Lung microvascular endothelial cell (primary cell): ENCODE measurements at regions not wholly inside any gene's neighbourhood (a gene's known extent, or its start where the extent isn't known, plus 50 kb on each side); places are given as distances from the start of the nearest gene placed in this dataset.
A peak's percentile ranks its signal among the peaks of the same experiment; 100 is the strongest.
"Not testable (repeated sequence)": the region's sequence is repeated elsewhere in the genome, so short reads cannot be mapped to it uniquely, and the experiment has no call there.

Experiments used
- DNase-seq, 2 donors: peaks; one replicate each; pipeline versions ENCODE4 v3.0.0 to v3.0.0-alpha.2; 2010; ENCODE audit warnings: low read depth in 2 of 2

DNA sequence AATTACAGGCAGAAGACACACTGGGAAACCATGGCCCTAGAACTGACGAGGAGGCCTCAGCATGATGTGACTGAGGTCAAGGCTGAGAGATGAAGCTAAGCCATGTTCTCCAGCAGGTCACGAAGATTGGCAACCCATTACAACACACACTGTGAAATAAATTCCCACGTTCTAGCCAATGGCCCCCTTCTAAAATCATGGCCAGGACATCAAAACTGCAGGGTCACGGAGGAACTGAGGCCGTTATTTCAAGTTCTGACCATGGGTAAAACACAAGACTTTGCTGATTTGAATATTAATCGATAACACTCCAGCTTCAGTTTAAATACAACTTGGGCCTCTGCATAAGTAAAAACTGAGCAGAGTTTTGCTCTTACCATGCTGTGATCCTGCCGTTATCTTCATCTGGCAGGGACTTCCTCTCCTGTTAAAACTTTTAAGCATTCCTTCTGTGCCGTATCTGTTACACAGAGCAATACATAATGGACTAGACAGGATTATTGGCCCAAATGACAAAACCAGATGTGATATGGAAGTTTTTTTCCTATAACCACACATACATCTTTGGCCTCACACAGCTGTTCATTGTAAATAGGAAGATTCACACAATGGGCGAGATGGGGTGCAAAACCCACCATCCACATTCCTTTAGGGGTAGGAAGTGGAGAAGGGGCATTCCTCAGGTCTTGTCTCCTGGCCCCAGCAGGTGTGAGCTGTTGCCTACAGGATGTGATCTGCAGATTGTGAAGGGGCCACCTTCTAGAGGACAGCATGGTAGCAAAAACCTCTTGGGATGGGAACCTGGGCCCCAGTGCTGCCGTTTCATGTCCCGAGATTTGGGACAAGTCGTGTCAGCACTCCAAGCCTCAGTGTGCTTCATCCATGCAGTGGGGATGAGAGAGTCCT is 207.4 kb downstream of the OPA1 start:
- no peak for DNase-seq

GRCh38 chr3:193801097-193801496 is 208.1 kb downstream of the OPA1 start:
- DNase-seq: no peak

GRCh38 chr3:193803288-193803687 is 210.3 kb downstream of the OPA1 start:
- DNase-seq: no peak

DNA sequence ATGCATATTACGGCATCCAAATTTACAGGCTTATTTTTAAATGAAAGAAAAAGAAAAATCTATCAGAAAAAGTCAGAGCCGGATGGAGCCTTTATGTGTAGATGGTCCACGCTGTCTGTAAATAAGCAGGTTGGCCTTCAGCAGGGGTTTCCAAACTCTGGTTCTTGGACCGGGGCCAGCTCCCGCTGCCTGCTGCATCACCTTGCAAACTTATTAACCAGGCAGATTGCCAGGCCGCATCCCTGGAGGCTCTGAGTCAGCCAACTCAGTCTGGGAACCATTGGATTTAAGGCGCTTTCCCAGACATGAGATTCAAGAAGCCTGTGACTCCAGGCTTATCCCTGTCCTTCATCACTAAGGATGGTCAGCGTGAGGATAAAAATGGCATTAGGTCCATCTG is 212.4 kb downstream of the OPA1 start:
- DNase-seq: peak; percentile 48 to 95

DNA sequence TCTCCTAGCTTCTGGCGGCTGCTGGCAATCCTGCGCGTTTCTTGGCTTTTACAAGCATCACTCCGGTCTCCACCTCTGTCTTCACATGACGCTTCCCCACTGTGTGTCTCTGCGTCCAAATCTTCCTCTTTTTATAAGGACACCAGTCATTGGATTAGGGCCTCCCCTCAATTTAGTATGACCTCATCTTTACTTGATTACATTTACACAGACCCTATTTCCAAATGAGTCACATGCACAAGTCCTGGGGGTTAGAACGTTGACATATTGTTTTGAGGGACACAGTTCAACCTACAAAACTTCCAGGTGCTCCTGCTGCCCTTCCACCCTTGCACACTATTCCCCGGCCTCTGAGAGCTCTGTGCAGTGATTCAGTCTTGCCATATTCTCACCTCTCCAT is 215.3 kb downstream of the OPA1 start:
- no peak for DNase-seq

DNA sequence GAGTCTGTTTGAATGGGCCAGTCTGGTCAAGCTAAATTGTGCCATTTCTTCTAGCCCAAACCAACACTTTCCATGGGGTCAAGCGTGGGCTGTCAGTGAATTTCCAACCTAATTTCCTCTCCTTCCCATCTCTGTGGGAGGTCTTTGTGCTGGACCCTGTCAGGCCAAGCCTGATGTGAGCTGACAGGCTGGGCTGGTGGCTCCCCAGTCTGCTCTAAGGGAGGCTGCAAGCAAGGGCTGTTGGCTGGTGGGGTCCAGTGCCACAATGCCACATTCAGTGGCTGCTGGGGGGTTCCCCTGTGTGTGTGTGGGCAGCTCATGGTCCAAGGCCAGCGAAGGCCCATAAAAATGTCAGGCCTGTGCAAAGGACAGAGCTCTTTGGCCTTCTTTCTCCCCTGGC is 216.1 kb downstream of the OPA1 start:
- DNase-seq: no peak

DNA sequence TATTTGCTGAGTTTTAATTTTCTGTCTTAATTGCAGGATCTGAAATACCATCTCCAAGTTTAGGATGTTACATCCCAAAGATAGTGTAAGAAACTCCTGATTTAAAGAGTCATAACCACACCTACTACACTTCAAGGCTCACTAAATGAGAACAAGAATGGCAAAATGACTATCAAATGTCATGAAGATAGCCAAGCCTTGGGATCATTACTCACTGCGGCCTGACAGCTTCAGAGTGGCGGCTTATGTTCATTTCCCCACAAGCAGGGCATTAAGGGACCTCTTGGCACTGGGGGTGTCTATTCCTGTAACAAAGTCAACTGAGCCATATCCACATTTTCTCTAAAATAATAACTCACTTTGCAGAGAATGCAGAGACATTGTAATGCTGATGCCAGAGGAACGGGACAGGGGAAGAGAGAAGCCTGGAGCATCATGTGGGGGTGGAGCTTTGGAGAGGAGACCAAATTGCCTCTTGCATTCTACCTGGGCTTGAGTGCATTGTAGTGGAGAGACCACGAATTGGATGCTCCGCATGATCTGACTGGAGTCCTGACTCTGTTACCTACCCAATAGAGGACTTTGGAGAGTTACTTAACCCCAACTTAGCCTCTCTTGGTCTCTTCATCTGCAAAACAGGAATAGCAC is 219.2 kb downstream of the OPA1 start:
- no peak for DNase-seq

- no peak for DNase-seq
These were observed 219.9 kb downstream of the OPA1 start for GRCh38 chr3:193812791-193813500.

DNA sequence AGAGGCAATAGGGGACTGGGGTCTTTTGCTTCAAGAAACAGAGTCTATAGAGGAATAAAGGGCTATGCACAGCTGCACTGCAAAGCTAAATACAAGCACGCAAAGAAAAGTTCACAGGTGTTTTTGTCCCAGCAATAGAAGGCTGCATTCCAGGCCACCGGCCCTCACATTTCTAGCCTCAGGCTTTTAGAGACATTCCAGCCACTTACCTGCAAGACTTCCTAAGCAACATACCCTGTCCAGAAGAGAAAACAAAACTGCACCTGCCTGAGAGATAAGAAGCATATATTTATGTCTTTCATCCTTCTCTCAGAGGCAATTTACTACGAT is 220.5 kb downstream of the OPA1 start:
- no peak for DNase-seq

GRCh38 chr3:193814166-193814892 is 221.3 kb downstream of the OPA1 start:
- no peak for DNase-seq

DNA sequence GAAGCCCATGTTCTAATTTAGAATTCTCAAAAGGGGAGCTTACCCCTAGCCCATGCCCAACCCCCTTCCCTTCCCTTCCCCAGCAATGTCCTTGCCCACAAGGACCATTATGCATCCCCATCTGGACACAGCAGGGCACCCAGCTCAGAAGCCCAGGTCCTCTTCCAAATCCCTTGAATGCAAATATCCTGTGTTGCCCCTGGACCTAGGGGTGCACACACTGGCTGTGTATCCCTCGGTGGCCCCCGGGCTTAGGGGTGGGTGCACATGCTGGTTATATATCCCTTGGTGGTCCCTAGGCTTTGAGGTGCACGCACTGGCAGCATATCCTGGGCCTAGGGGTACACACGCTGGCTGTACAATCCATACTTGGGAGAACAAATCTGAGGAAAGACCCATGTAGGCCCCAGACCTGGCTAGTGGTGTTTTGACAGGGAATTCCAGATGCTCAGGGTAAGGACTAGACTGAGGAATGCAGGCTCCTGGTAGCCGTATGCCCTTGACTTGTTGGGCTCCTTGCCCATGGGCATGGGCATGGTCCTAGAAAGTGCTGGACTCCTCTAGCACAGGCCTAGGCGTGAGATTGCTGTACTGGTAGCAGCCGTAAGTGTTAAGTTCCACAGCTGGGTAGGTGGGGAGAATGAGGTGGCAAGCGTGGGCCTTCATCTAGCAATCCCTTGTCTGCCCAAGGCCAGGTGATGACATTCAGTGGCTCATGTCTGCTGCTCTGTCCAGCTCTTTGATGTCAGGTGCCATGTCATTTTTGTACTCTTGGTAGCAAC is 222.4 kb downstream of the OPA1 start:
- no peak for DNase-seq

GRCh38 chr3:193816028-193816395 is 223.0 kb downstream of the OPA1 start:
- DNase-seq: no peak

DNA sequence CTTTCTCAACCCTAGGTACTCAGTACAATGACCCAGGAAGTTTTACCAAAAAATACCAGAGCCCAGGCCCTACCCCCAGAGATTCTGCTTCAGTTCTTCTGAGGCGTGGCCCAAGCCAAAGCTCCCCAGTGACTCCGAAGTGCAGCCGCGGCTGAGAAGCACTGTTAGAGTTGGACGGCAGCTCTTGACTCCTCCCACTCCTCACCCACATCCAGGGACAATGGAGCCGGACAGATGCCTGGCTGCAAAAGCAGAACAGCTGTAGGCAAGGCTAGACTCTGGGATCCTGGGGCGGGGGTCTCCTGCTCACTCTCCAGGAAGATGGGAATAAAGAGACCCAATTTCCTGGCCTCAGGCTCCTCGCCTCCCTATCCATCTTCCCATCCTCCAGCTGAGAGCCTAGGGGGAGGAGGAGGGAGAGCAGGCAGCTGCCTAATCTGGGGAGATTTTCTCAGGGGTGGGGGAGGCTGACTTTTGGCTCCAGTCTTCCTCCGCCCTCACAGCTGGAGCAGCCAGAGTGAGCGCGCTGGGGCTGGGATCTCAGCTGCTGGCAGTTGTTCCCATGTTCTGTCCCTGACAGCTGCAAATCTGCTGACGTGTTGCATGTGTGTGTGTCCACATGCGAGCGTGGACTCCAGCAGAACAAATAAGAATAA is 223.8 kb downstream of the OPA1 start:
- peak in 1 of 2 donors; percentile 20 for DNase-seq

- DNase-seq: no peak
These were observed 226.4 kb downstream of the OPA1 start for GRCh38 chr3:193819117-193820010.

DNA sequence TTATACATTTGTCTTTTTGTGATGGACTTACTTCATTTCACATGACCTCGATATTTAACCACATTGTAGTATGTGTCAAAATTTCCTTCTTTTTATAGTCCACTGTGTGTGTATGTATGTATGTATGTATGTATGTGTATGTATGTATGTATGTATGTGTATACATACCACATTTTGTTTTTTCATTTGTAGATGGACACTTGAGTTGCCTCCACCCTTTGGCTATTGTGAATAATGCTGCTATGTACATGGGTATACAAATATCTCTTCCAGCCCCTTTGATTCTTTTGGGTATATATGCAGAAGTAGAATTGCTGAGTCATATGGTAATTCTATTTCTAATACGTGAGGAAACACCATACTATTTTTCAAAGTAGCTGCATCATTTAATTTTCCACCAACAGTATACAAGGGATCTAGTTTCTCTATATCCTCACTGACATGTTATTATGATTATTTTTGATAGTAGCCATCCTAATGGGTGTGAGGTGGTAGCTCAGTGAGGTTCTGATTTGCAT is 228.2 kb downstream of the OPA1 start:
- DNase-seq: peak in 1 of 2 donors; percentile 10

DNA sequence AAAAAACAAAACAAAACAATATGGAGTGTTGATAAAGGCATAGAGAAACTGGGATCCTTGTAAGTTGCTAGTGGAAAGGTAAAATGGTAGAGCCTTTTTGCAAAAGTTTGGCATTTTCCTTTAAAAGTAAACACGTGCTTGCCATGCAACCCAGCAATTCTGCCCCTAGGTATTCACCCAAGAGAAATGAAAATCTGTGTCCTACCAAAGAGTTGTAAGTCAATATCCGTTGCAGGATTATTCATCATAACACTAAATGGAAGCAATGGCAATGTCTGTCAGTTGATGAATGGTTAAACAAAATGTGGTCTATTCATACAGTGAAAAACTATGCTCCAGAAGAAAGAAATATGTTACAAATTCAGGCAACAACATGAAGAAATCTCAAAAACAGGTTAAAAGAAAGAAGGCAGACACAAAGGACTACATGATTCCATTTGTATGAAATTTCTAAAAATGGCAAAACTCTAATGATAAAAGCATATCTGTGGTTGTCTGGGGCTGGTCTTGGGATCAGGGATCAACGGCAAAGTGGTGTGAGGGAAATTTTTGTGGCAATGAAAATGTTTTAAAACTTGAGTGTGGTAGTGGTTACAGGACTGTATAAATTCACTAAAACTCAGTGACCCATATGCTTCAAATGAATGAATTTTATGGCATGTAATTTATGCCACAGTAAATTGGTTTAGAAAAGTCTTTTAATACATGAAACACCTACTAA is 229.6 kb downstream of the OPA1 start:
- DNase-seq: no peak

DNA sequence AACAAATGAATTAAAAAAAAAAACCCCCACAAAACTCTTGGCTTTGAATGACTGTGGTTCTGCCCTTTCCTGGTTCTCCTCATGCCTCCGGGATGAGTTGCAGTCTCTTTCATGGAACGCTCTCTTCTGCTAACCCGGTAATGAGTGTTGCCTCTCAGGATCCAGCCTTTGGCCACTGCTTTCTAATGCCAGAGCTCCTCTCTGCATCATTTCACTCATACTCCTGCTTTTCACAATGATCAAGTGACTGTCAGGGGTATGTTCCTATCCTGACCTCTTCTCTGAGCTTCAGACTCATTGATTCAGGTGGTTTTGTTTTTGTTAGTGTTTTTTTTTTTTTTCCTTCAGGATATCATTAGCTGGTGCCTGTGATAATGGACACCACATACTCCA is 230.2 kb downstream of the OPA1 start:
- DNase-seq: not testable (repeated sequence)

DNA sequence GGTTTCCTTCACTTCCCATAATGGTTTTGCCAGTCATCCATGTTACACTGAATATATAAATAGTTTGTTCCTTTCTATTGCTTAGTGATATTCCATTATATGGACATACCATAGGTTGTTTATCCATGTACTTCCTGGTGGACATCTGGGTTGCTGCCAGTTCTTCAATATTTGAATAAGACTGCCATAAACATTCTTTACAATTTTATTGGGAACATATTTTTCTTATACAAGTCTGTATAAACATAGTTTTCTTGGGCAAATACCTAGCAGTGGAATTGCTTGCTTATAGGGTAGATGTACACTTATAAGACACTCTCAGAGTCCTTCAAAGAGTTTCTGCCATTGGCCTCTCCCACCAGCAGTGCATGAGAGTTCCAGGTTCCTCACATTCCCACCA is 231.4 kb downstream of the OPA1 start:
- DNase-seq: no peak

DNA sequence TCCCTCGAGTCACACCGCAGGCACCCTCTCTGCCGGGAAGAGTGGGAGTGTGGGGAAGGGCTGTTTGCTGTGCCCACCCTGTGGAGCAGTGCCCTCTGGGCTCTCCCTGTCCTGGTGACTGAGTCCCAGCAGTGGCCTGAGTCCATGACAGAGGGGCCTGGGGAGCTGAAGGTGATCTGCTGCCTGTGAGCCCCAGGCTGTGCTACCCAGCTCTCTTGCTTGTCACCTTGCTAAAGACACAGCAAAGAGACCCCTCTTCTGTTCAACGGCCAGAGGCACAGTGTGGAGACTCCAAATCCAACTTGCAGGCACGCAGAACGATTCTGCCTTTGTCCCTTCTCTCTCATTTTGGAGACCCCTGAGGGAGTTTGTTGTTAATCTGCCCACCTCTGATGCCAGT is 232.6 kb downstream of the OPA1 start:
- DNase-seq: no peak
